Smooth muscle cell (in vitro differentiated cells): ENCODE measurements at regions not wholly inside any gene's neighbourhood (a gene's known extent, or its start where the extent isn't known, plus 50 kb on each side); places are given as distances from the start of the nearest gene placed in this dataset.

Source experiments
- DNase-seq: peaks from one replicate; lab custom pipeline; 2025; ENCODE audit not compliant: unreplicated experiment; lab: John Stamatoyannopoulos, UW
- H2AFZ ChIP-seq: fragments of 200-600 bp; sonication (generic); 2 replicates; pipeline ENCODE4 v1.6.0; 2016; ENCODE audit warnings: antibody characterized with exemption, low read depth, mild to moderate bottlenecking
- H3F3A ChIP-seq: fragments of 200-600 bp; sonication (generic); 2 replicates; pipeline ENCODE4 v1.6.0; 2017; ENCODE audit warnings: antibody characterized with exemption, low read depth
- H3K27ac ChIP-seq: fragments of 200-600 bp; sonication (generic); 2 replicates; pipeline ENCODE4 v1.5.1; 2016; ENCODE audit warnings: low read depth, mild to moderate bottlenecking
- H3K27me3 ChIP-seq: fragments of 200-600 bp; sonication (generic); 2 replicates; pipeline ENCODE4 v1.6.1; 2016; ENCODE audit warnings: low read depth, mild to moderate bottlenecking
- H3K36me3 ChIP-seq: fragments of 200-600 bp; sonication (generic); 2 replicates; pipeline ENCODE4 v1.5.1; 2016; ENCODE audit warnings: low read depth
- H3K4me1 ChIP-seq: fragments of 200-600 bp; sonication (generic); 2 replicates; pipeline ENCODE4 v1.5.1; 2016; ENCODE audit warnings: low read depth
- H3K4me2 ChIP-seq: fragments of 200-600 bp; sonication (generic); 2 replicates; pipeline ENCODE4 v1.6.0; 2016; ENCODE audit warnings: mild to moderate bottlenecking
- H3K4me3 ChIP-seq: fragments of 200-600 bp; sonication (generic); 2 replicates; pipeline ENCODE4 v1.5.1; 2016; ENCODE audit warnings: mild to moderate bottlenecking
- H3K79me2 ChIP-seq: fragments of 200-600 bp; sonication (generic); 2 replicates; pipeline ENCODE4 v1.6.0; 2016; ENCODE audit warnings: low read depth, mild to moderate bottlenecking
- H3K9ac ChIP-seq: fragments of 200-600 bp; sonication (generic); 2 replicates; pipeline ENCODE4 v1.6.0; 2016; ENCODE audit warnings: low read depth
- H3K9me3 ChIP-seq: fragments of 200-600 bp; sonication (generic); replicated peaks from 2 replicates; pipeline ENCODE4 v1.5.1; 2016; ENCODE audit warnings: low read depth
- H4K20me1 ChIP-seq: fragments of 200-600 bp; sonication (generic); 2 replicates; pipeline ENCODE4 v1.6.0; 2016; ENCODE audit warnings: low read depth
- CTCF ChIP-seq: fragments of 200-600 bp; sonication (generic); IDR thresholded peaks from 2 replicates; pipeline ENCODE4 v1.5.1; 2017; ENCODE audit warnings: borderline replicate concordance, mild to moderate bottlenecking, antibody characterized with exemption; ENCODE audit not compliant: insufficient read depth, poor library complexity, severe bottlenecking
- WGBS: methylation state at CpG from one replicate; pipeline ENCODE4 v1.1.7; 2016; ENCODE audit warnings: low lambda C conversion rate; 5-methylcytosine and 5-hydroxymethylcytosine counted together

GRCh38 chr11:23585416-23586104 lies 725.3 kb upstream of the CCDC179 start:
- WGBS = 92% methylated on average over 2 of the region's 2 CpGs
- H3K4me1 ChIP-seq = no peaks in the 10 kb centered on the region
- H3K4me2 ChIP-seq = no peak overlapping the region
- no peak for DNase-seq
- H3K4me3 ChIP-seq = no peak overlapping the region
- H3K27me3 ChIP-seq = no peaks in the 10 kb centered on the region
- H4K20me1 ChIP-seq = no peaks in the 10 kb centered on the region
- H3F3A ChIP-seq = no peaks in the 10 kb centered on the region
- no peaks in the 10 kb centered on the region for H3K79me2 ChIP-seq
- TF ChIP-seq CTCF = no peak
- no peaks in the 10 kb centered on the region for H3K9me3 ChIP-seq
- H3K36me3 ChIP-seq = no peaks in the 10 kb centered on the region
- no peak overlapping the region for H2AFZ ChIP-seq
- H3K27ac ChIP-seq = no peak overlapping the region
- no peak overlapping the region for H3K9ac ChIP-seq

- no peak overlapping the region for H3K4me3 ChIP-seq
- no peaks in the 10 kb centered on the region for H4K20me1 ChIP-seq
- 77% methylated on average over 1 of the region's 1 CpG for WGBS
- H3K79me2 ChIP-seq = no peaks in the 10 kb centered on the region
- no peak overlapping the region for H3K27ac ChIP-seq
- DNase-seq = no peak
- H3K9me3 ChIP-seq = no peaks in the 10 kb centered on the region
- H3K36me3 ChIP-seq = no peaks in the 10 kb centered on the region
- H3K4me1 ChIP-seq = no peaks in the 10 kb centered on the region
- H3K4me2 ChIP-seq = no peak overlapping the region
- no peak overlapping the region for H3K9ac ChIP-seq
- no peak for TF ChIP-seq CTCF
- no peaks in the 10 kb centered on the region for H3K27me3 ChIP-seq
- H2AFZ ChIP-seq = no peak overlapping the region
- H3F3A ChIP-seq = no peaks in the 10 kb centered on the region
These were observed 725.9 kb upstream of the CCDC179 start for GRCh38 chr11:23586173-23586572.

- Histone ChIP-seq H2AFZ (no peak overlapping the region), H3K79me2 (no peaks in the 10 kb centered on the region), H3F3A (no peaks in the 10 kb centered on the region), H3K27me3 (no peaks in the 10 kb centered on the region), H3K4me1 (no peaks in the 10 kb centered on the region), H3K9ac (no peak overlapping the region), H3K27ac (no peak overlapping the region), H3K9me3 (no peaks in the 10 kb centered on the region), H3K4me2 (no peak overlapping the region), H4K20me1 (no peaks in the 10 kb centered on the region), H3K36me3 (no peaks in the 10 kb centered on the region), H3K4me3 (no peak overlapping the region)
- no peak for DNase-seq
- 88% methylated on average over 3 of the region's 3 CpGs for WGBS
- no peak for TF ChIP-seq CTCF
These were observed 730.5 kb upstream of the CCDC179 start for GRCh38 chr11:23590596-23591308.

- WGBS = 88% methylated on average over 3 of the region's 3 CpGs
- no peaks in the 10 kb centered on the region for H3K9me3 ChIP-seq
- no peak overlapping the region for H3K27ac ChIP-seq
- H3K27me3 ChIP-seq = no peaks in the 10 kb centered on the region
- no peak for TF ChIP-seq CTCF
- no peak overlapping the region for H2AFZ ChIP-seq
- no peaks in the 10 kb centered on the region for H3K36me3 ChIP-seq
- no peak overlapping the region for H3K4me3 ChIP-seq
- no peaks in the 10 kb centered on the region for H3K4me1 ChIP-seq
- H3K9ac ChIP-seq = no peak overlapping the region
- no peak overlapping the region for H3K4me2 ChIP-seq
- no peaks in the 10 kb centered on the region for H3K79me2 ChIP-seq
- no peaks in the 10 kb centered on the region for H4K20me1 ChIP-seq
- no peaks in the 10 kb centered on the region for H3F3A ChIP-seq
- DNase-seq = no peak
These were observed 734.5 kb upstream of the CCDC179 start for GRCh38 chr11:23594755-23595154.
